ENCODE measurements at regions not wholly inside any gene's neighbourhood (a gene's known extent, or its start where the extent isn't known, plus 50 kb on each side); places are given as distances from the start of the nearest gene placed in this dataset.
"Not testable (repeated sequence)": the region's sequence is repeated elsewhere in the genome, so short reads cannot be mapped to it uniquely, and the experiment has no call there.

- peak; percentile 7 for DNase-seq (ENCODE audit: low read depth)
These were observed 270.7 kb downstream of the ZNF33B start for GRCh38 chr10:42367532-42368230.

GRCh38 chr10:42351745-42352144 lies 286.6 kb downstream of the ZNF33B start:
- DNase-seq (ENCODE audit: low read depth): no peak

- DNase-seq (ENCODE audit: low read depth): not testable (repeated sequence)
These were observed 301.6 kb downstream of the ZNF33B start for GRCh38 chr10:42336593-42337337.

- not testable (repeated sequence) for DNase-seq (ENCODE audit: low read depth)
These were observed 302.6 kb downstream of the ZNF33B start for GRCh38 chr10:42335653-42336296.

- no peak for DNase-seq (ENCODE audit: low read depth)
These were observed 334.0 kb downstream of the ZNF33B start for GRCh38 chr10:42304341-42304740.

- not testable (repeated sequence) for DNase-seq (ENCODE audit: low read depth)
These were observed 356.5 kb downstream of the ZNF33B start for GRCh38 chr10:42281896-42282295.

GRCh38 chr10:42269788-42270187 lies 368.6 kb downstream of the ZNF33B start:
- not testable (repeated sequence) for DNase-seq (ENCODE audit: low read depth)

GRCh38 chr10:42263259-42263658 lies 375.1 kb downstream of the ZNF33B start:
- not testable (repeated sequence) for DNase-seq (ENCODE audit: low read depth)

GRCh38 chr10:42243002-42243401 lies 395.4 kb downstream of the ZNF33B start:
- not testable (repeated sequence) for DNase-seq (ENCODE audit: low read depth)

GRCh38 chr10:42242135-42242805 lies 396.1 kb downstream of the ZNF33B start:
- no peak for DNase-seq (ENCODE audit: low read depth)

GRCh38 chr10:42236401-42236800 lies 402.0 kb downstream of the ZNF33B start:
- DNase-seq (ENCODE audit: low read depth): not testable (repeated sequence)

- DNase-seq (ENCODE audit: low read depth): not testable (repeated sequence)
These were observed 402.6 kb downstream of the ZNF33B start for GRCh38 chr10:42235736-42236135.

GRCh38 chr10:42235241-42235640 lies 403.1 kb downstream of the ZNF33B start:
- not testable (repeated sequence) for DNase-seq (ENCODE audit: low read depth)

- DNase-seq (ENCODE audit: low read depth): not testable (repeated sequence)
These were observed 403.9 kb downstream of the ZNF33B start for GRCh38 chr10:42234506-42234905.

- DNase-seq (ENCODE audit: low read depth): not testable (repeated sequence)
These were observed 404.7 kb downstream of the ZNF33B start for GRCh38 chr10:42233461-42234206.

- DNase-seq (ENCODE audit: low read depth): not testable (repeated sequence)
These were observed 405.4 kb downstream of the ZNF33B start for GRCh38 chr10:42232955-42233354.

GRCh38 chr10:42230812-42231211 lies 407.6 kb downstream of the ZNF33B start:
- DNase-seq (ENCODE audit: low read depth): not testable (repeated sequence)

- not testable (repeated sequence) for DNase-seq (ENCODE audit: low read depth)
These were observed 408.3 kb downstream of the ZNF33B start for GRCh38 chr10:42230115-42230514.

GRCh38 chr10:42227859-42228258 lies 410.5 kb downstream of the ZNF33B start:
- not testable (repeated sequence) for DNase-seq (ENCODE audit: low read depth)

GRCh38 chr10:42193588-42193987 lies 444.8 kb downstream of the ZNF33B start:
- DNase-seq (ENCODE audit: low read depth): not testable (repeated sequence)

- DNase-seq (ENCODE audit: low read depth): peak; percentile 5
These were observed 445.9 kb downstream of the ZNF33B start for GRCh38 chr10:42192450-42192849.
